Activated CD4-positive, alpha-beta T cell treated with anti-CD3 and anti-CD28 coated beads, Interleukin-2, Interleukin-4, amounts not matched to agents 100 ng/mL and 50 ng/mL, durations not matched to agents 16 hours and 8 hours (primary cell): ENCODE measurements at regions not wholly inside any gene's neighbourhood (a gene's known extent, or its start where the extent isn't known, plus 50 kb on each side); places are given as distances from the start of the nearest gene placed in this dataset.
"Not testable (repeated sequence)": the region's sequence is repeated elsewhere in the genome, so short reads cannot be mapped to it uniquely, and the experiment has no call there.

Source experiments
- DNase-seq: peaks from one replicate; pipeline ENCODE4 v3.0.0-alpha.2; 2020; ENCODE audit warnings: low spot score

DNA sequence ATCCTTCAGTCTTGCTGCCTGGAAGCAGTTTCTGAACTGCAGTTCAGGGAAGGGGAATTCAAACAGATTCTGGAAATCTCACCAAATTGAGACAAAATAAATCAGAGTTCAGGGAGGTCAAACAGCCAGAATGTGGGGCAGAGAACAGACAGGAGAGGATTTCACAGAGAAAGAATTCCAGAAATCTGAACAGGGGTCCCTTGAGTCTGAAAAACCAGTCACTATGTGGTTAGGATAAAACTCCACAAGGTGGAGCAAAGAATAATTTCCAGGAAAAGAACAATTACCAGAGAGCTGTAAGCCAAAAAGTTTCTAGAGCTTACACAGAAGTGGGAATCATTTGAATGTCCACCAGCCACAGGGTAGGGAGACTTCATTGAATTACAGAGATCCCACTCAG is 84.7 kb downstream of the URB2 start:
- DNase-seq = no peak

- DNase-seq = no peak
These were observed 88.3 kb downstream of the URB2 start for GRCh38 chr1:229714306-229714705.

- DNase-seq = peak; percentile 42
These were observed 89.0 kb downstream of the URB2 start for GRCh38 chr1:229714964-229715603.

DNA sequence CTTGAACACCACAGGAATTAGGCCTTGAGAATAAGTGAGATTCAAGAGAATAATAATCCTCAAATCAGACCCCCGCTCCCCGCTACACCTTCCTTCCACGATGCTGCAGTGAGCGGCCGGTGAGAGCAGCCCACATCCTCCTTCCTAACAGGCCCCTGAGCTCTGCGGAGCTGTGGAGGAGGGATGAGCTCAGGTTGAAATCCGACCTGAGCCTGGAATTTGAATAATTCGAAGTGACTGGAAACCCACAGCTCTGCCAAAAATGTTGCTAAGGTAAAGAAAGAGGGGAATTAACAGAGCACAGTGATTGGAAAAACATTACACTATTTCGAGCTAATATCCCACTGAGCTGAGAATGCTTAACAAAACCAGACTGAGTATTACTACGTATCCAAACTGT is 90.0 kb downstream of the URB2 start:
- DNase-seq = no peak

GRCh38 chr1:229716704-229717103 is 90.7 kb downstream of the URB2 start:
- DNase-seq = no peak

GRCh38 chr1:229717786-229718576 is 91.9 kb downstream of the URB2 start:
- no peak for DNase-seq

- no peak for DNase-seq
These were observed 100.0 kb downstream of the URB2 start for GRCh38 chr1:229726061-229726460.

- no peak for DNase-seq
These were observed 103.9 kb downstream of the URB2 start for GRCh38 chr1:229729916-229730315.

- DNase-seq = no peak
These were observed 104.5 kb downstream of the URB2 start for GRCh38 chr1:229730573-229730972.

DNA sequence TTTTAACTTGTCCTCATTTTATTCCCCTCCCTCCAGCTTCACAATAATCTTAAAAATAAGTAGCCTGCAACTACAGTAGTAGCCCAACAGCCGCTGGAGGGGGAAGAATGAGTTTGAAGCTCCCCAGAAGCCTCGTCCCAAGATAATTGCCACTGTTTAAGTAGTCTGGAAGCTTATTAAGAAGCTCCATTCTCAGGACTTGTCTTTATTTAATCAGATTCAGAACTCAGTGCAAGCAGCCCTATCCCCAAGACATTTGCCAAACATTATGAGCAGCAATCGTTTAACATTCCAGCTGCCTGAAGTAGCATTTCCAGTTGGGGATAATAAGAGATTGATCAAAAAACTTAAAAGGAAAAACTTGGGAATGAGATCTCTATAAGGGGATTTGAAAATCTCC is 106.0 kb downstream of the URB2 start:
- DNase-seq = no peak

DNA sequence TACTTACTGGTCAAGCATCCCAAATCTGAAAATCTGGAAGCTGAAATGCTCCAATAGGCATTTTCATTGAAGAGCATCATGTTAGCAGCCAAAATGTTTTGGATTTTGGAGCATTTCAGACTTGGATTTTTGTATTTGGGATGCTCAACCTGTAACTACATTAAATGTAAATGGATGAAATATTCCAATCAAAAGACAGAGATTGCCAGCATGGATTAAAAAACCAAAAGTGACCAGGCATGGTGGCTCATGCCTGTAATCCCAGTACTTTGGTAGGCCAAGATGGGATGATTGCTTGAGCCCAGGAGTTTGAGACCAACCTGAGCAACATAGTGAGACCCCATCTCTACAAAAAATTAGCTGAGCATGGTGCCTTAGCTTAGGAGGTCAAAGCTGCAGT is 110.3 kb downstream of the URB2 start:
- no peak for DNase-seq

- DNase-seq = not testable (repeated sequence)
These were observed 116.6 kb downstream of the URB2 start for GRCh38 chr1:229742614-229743013.

GRCh38 chr1:229749992-229750391 is 123.9 kb downstream of the URB2 start:
- no peak for DNase-seq

DNA sequence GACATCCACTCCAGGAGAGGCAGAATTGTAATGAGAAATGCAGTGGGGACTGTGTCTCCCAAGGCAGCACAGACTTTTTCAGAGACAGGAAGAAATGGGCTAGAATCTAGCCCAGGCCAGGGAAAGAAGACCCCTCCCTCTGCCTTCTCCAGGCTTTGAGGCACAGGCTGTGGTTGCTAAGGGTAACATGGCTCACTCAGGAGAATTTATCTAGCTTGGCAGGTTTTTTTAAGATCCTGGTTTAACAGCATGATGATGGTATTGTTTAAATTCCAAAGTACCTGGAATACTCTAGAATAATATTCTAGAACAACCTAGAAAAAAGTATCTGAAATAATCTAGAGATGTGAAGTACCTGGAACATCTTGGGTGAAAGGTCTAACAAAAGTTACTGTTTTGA is 125.6 kb downstream of the URB2 start:
- no peak for DNase-seq

DNA sequence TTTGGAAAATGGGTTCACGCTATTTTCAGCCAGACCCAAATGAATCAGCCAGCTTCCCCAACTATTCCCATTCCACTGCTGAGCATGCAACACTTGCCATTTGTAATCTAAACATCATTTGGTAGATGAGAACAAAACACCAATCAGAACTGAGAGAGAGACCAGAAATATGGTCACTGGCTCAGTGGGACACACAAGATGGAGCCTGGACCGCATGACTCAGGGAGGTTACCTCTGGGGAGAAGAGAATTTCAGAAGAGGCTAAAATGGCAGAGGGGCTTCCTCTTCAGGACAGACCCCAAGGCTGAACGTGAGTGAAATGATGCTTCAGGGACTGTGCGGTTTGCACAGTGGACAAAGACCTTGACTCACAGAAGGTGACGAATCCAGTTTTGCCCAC is 126.6 kb downstream of the URB2 start:
- no peak for DNase-seq

DNA sequence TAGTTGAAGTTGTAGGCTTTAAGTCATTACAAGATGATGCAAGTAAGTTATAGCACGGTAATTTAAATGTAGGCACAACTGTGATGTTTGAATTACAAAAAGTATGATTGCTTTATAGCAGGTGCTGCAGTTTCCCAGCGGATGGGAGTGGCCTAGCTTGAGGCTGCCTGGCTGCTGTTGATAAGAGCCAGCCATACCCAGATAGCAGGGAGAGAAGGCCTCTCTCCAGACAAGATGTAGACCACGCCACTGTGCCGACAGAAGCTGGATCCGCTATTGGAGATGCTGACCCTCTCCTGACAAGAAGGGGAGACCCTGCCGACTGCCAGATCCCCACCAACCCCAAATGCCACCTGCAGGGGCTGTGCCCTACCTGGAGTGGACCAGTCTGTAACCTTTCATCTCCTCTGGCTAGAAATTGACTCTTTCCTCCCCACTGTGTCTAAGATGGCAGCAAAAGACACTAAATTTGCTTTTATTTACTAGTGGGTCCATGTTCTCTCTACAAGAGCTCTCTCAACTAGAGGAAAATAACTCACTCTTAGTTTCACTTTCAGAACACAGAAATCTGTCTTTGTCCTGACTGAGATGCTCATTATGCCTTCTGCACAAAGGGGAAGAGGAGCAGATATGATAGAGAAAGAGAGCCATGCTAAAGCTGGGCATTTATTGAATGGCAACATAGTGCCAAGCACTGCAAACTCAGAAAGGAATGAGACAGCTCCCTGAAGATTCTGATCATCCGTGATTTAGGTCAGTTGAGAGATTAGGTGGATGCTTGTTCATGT is 127.9 kb downstream of the URB2 start:
- no peak for DNase-seq

- no peak for DNase-seq
These were observed 130.6 kb downstream of the URB2 start for GRCh38 chr1:229756666-229757065.

- DNase-seq = no peak
These were observed 131.2 kb downstream of the URB2 start for GRCh38 chr1:229757226-229757625.

- peak; percentile 11 for DNase-seq
These were observed 132.3 kb downstream of the URB2 start for GRCh38 chr1:229758101-229759036.

DNA sequence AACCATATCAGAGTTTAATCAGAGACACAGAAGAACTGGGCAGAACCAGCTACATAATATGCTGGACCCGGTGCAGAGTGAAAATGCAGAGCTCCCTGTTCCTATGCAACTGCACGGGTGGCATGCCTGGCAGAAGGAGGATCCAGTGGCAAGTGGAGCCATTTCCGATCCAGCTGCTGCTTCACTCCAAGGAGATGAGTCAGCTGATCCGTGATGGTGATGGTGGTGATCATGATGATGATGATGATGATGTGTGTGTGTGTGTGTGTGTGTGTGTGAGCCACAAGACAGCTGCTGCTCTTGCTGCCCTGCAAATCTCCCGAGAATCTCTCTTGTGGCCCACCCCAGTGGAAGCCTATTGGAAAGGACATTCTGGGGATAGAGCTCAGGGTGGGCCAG is 133.0 kb downstream of the URB2 start:
- DNase-seq = no peak

DNA sequence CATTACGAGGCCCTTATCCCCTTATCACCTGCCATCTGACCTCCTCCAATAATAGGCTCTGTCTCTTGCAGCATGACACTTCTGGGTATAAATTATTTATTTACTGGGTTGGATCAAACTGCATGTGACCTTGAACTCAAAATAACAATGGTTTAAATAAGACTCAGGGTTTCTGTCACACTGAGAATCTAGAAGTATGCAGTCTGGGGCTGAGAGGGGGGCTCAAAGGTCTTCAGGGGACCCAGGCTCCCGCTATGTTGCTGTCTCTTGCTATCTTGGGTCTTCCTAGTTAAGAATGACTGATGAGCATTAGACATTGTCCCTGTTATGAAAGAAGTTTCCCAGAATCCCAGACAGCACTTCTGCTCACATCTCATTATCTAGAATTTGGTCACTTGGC is 133.5 kb downstream of the URB2 start:
- DNase-seq = no peak

DNA sequence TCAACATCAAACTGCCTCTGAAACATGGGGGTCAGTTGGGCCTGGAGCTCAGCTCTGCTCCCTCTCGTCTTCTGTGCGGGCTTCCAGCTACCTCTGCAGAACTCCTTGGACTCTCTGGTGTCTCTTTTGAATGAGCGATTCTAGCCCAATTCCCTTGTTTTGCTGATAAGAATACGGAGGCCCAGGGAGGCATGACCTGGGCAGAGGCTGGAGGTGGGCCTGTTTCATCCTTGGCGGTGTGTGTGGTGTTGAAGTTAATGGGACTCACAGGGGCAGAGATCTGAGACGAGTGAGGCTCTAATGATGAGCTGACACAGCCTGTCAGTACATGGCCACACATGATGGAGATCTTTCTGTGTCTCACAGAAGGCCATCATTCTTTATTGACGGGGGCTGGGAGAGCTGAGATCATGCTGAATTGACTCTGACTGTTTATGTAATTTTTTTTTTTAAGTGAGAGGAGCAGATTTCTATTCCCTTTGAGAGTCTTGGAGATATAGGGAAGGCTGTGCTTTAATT is 134.5 kb downstream of the URB2 start:
- no peak for DNase-seq
